H1 (cell line): ENCODE measurements at regions not wholly inside any gene's neighbourhood (a gene's known extent, or its start where the extent isn't known, plus 50 kb on each side); places are given as distances from the start of the nearest gene placed in this dataset.

Source experiments
- EZH2 ChIP-seq: fragments of 200-600 bp; sonication (generic); IDR thresholded peaks from 2 replicates; pipeline ENCODE4 v1.7.1; 2012; ENCODE audit warnings: low read depth, mild to moderate bottlenecking, moderate library complexity, low read length, inconsistent platforms; ENCODE audit not compliant: severe bottlenecking
- SRF ChIP-seq: IDR thresholded peaks from 2 replicates; pipeline ENCODE4 v1.6.1; 2011; ENCODE audit warnings: mild to moderate bottlenecking, low read depth, low read length, moderate library complexity
- TF ChIP-seq, protein P1 (sequence below), 3 experiments: IDR thresholded peaks; 1 replicate in 2 of 3; 2 replicates in 1 of 3; pipeline versions ENCODE4 v1.5.1 to v1.6.1; 2011; ENCODE audit warnings: low read length in 3 of 3, mild to moderate bottlenecking in 3 of 3, inconsistent platforms in 2 of 3, low read depth in 1 of 3, moderate library complexity in 1 of 3; ENCODE audit not compliant: insufficient read depth in 1 of 3; ENCODE audit errors: control extremely low read depth in 1 of 3

DNA sequence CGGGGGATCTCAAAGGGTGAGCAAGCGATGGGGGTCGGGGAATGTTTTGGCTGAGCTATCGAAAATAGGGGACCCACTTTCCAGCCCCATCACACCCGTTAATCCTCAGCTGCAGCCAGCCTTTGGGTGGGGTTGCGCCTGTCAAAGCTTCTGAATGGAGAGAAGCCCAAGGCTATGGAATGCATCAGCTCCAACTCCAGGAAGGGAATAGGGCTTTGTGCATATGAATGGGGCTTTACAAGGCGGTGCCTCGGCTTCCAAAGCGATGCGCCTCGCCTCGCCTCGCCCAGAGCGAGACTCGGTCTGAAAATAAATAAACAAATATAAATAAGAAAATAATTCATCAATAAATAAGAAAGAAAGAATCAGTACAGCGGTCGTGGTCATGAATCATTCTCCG, 751.4 kb upstream of the DEFB115 start:
- TF ChIP-seq SRF (no peak), EZH2 (no peak)
- TF ChIP-seq, protein P1, sequence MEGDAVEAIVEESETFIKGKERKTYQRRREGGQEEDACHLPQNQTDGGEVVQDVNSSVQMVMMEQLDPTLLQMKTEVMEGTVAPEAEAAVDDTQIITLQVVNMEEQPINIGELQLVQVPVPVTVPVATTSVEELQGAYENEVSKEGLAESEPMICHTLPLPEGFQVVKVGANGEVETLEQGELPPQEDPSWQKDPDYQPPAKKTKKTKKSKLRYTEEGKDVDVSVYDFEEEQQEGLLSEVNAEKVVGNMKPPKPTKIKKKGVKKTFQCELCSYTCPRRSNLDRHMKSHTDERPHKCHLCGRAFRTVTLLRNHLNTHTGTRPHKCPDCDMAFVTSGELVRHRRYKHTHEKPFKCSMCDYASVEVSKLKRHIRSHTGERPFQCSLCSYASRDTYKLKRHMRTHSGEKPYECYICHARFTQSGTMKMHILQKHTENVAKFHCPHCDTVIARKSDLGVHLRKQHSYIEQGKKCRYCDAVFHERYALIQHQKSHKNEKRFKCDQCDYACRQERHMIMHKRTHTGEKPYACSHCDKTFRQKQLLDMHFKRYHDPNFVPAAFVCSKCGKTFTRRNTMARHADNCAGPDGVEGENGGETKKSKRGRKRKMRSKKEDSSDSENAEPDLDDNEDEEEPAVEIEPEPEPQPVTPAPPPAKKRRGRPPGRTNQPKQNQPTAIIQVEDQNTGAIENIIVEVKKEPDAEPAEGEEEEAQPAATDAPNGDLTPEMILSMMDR (IDR thresholded peaks at IDR 0.05; ENCODE audit: control extremely low read depth in 1 of 3, insufficient read depth in 1 of 3, low read depth in 1 of 3, low read length in 3 of 3): no peak
